Endodermal cell (in vitro differentiated cells): ENCODE measurements at regions not wholly inside any gene's neighbourhood (a gene's known extent, or its start where the extent isn't known, plus 50 kb on each side); places are given as distances from the start of the nearest gene placed in this dataset.

ENCODE experiments used
- DNase-seq: peaks from one replicate; pipeline ENCODE4 v3.0.0-alpha.2; 2017
- H3K27ac ChIP-seq: 2 replicates; pipeline ENCODE4 v1.5.1; 2013; ENCODE audit warnings: mild to moderate bottlenecking, low read depth, low read length, moderate library complexity
- H3K27me3 ChIP-seq: 2 replicates; pipeline ENCODE4 v1.6.1; 2013; ENCODE audit warnings: mild to moderate bottlenecking, low read length, moderate library complexity; ENCODE audit not compliant: insufficient read depth, control insufficient read depth, poor library complexity, severe bottlenecking
- H3K36me3 ChIP-seq: 2 replicates; pipeline ENCODE4 v1.7.0; 2013; ENCODE audit warnings: mild to moderate bottlenecking, low read length, moderate library complexity; ENCODE audit not compliant: control insufficient read depth, insufficient read depth
- H3K4me1 ChIP-seq: one replicate; pipeline ENCODE4 v1.7.0; 2013; ENCODE audit warnings: low read length; ENCODE audit not compliant: control insufficient read depth, insufficient read depth
- H3K4me3 ChIP-seq: 2 replicates; pipeline ENCODE4 v1.5.1; 2013; ENCODE audit warnings: mild to moderate bottlenecking, low read length, moderate library complexity
- H3K9ac ChIP-seq: 2 replicates; pipeline ENCODE4 v1.6.1; 2013; ENCODE audit warnings: mild to moderate bottlenecking, low read length, moderate library complexity; ENCODE audit not compliant: poor library complexity, severe bottlenecking; ENCODE audit errors: extremely low read depth
- H3K9me3 ChIP-seq: 2 replicates; pipeline ENCODE4 v1.6.1; 2013; ENCODE audit warnings: mild to moderate bottlenecking, low read length, moderate library complexity; ENCODE audit not compliant: control insufficient read depth
- H3K27ac Mint-ChIP-seq: 2 replicates; pipeline ENCODE4 v1.8.0; 2020; ENCODE audit warnings: mixed read lengths
- H3K27me3 Mint-ChIP-seq: 2 replicates; pipeline ENCODE4 v1.8.0; 2021; ENCODE audit warnings: mild to moderate bottlenecking, mixed read lengths; ENCODE audit not compliant: insufficient read depth
- H3K36me3 Mint-ChIP-seq: 2 replicates; pipeline ENCODE4 v1.8.0; 2020; ENCODE audit warnings: low read depth, mixed read lengths
- H3K4me1 Mint-ChIP-seq: 2 replicates; pipeline ENCODE4 v1.8.0; 2020; ENCODE audit warnings: mixed read lengths
- H3K4me3 Mint-ChIP-seq: 2 replicates; pipeline ENCODE4 v1.8.0; 2020; ENCODE audit warnings: mild to moderate bottlenecking, moderate library complexity, mixed read lengths
- H3K9me3 Mint-ChIP-seq: 2 replicates; pipeline ENCODE4 v1.8.0; 2020; ENCODE audit warnings: mild to moderate bottlenecking, mixed read lengths
- WGBS, 2 experiments: methylation state at CpG; one replicate each; pipeline versions ENCODE4 v1.1.5 to v1.1.7; 2013; ENCODE audit warnings: missing lambda C conversion rate in 2 of 2, mixed read lengths in 1 of 2; ENCODE audit not compliant: insufficient coverage in 1 of 2, insufficient read length in 1 of 2; 5-methylcytosine and 5-hydroxymethylcytosine counted together
- TF ChIP-seq, protein P1 (sequence below): fragments of 200-600 bp; sonication (generic); conservative IDR thresholded peaks from 2 replicates; pipeline ENCODE4 v1.5.0; 2021; ENCODE audit warnings: antibody characterized with exemption, mild to moderate bottlenecking

DNA sequence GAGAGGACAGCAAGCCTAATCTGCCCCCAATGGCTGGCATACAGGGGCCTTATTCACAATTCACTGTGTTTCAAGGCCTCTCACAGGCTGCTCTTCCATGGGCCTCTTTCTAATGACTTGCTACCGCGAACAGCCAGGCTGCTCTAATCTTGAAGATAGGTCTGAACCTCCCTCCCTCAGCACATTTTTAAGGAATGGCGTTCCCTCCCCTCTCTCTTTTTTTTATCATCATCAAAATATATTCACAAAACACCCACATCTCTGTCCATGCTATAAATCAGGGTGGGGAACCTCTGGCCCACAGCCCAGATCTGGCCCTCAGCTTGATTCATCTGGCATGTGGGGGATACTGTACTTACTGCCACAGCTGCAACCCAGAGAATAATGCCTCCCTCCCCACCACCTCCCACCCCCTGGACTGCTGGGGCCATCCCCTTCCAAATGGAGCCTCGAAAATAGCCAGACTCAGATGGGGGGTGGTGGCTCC, 62.5 kb downstream of the PABIR2 start:
- Mint-ChIP-seq H3K36me3 (no peaks in the 10 kb centered on the region), H3K27ac (no peak overlapping the region), H3K9me3 (peaks cover 80% of the 10 kb centered on the region), H3K27me3 (no peaks in the 10 kb centered on the region), H3K4me3 (no peak overlapping the region), H3K4me1 (peaks cover 13% of the 10 kb centered on the region)
- no peak overlapping the region for H3K9ac ChIP-seq
- no peak overlapping the region for H3K27ac ChIP-seq
- WGBS, 2 experiments = 60% methylated on average over 3 of the region's 4 CpGs; no CpG with 5 or more reads in 1 of the 2 experiments
- H3K4me1 ChIP-seq = no peaks in the 10 kb centered on the region
- no peak for DNase-seq
- TF ChIP-seq, protein P1, sequence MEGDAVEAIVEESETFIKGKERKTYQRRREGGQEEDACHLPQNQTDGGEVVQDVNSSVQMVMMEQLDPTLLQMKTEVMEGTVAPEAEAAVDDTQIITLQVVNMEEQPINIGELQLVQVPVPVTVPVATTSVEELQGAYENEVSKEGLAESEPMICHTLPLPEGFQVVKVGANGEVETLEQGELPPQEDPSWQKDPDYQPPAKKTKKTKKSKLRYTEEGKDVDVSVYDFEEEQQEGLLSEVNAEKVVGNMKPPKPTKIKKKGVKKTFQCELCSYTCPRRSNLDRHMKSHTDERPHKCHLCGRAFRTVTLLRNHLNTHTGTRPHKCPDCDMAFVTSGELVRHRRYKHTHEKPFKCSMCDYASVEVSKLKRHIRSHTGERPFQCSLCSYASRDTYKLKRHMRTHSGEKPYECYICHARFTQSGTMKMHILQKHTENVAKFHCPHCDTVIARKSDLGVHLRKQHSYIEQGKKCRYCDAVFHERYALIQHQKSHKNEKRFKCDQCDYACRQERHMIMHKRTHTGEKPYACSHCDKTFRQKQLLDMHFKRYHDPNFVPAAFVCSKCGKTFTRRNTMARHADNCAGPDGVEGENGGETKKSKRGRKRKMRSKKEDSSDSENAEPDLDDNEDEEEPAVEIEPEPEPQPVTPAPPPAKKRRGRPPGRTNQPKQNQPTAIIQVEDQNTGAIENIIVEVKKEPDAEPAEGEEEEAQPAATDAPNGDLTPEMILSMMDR = no peak
- no peak overlapping the region for H3K4me3 ChIP-seq
- H3K9me3 ChIP-seq = no peaks in the 10 kb centered on the region
- H3K36me3 ChIP-seq = no peaks in the 10 kb centered on the region
- no peaks in the 10 kb centered on the region for H3K27me3 ChIP-seq

DNA sequence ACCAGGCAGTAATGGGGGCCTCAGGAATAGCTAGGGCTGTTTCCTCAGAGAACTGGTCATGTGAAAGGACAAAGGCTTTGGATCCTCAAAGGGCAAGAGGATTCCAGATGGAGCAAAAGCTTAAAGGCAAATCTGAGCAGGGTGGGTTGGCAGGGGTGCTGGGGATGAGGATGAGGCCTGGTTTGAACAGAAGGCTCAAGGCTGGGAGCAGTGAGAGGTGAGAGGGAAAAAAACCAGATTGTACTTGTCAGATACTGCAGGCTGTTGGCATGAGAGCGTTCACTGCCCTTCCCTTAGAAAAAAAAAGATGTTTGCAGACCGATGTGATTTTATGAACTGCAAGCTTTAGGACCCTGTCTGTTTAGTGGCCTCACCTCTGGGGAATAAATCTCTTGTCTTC, 63.4 kb downstream of the PABIR2 start:
- H3K9me3 Mint-ChIP-seq = peaks cover 76% of the 10 kb centered on the region
- H3K36me3 ChIP-seq = no peaks in the 10 kb centered on the region

DNA sequence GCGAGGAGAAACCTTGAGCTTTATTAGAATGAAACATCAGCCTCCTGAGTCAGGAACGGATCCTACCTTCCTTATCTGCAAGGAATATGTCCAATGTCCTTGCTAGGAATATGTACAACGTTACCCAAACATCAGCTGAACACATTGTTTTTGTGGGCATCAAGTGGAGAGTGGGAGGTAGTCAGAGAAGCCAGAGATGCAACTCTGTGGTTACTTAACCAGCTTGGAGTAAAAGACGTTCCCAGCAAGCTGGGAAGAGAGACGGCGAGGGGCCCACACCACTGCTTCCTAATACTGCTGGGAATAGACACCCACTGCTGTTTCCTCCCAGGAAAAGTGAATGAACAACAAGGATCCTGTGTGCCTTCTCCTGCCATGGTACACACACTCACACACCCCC, 64.3 kb downstream of the PABIR2 start:
- no peaks in the 10 kb centered on the region for H3K4me1 ChIP-seq
- no peaks in the 10 kb centered on the region for H3K9me3 ChIP-seq
- no peaks in the 10 kb centered on the region for H3K27me3 Mint-ChIP-seq
- H3K36me3 Mint-ChIP-seq = no peaks in the 10 kb centered on the region
- WGBS, 2 experiments = 60 to 95% methylated on average over 1 to 6 of the region's 6 CpGs
- no peak overlapping the region for H3K27ac Mint-ChIP-seq
- H3K9me3 Mint-ChIP-seq = peaks cover 74% of the 10 kb centered on the region
- H3K9ac ChIP-seq = no peak overlapping the region
- H3K4me3 Mint-ChIP-seq = no peak overlapping the region
- no peaks in the 10 kb centered on the region for H3K36me3 ChIP-seq
- TF ChIP-seq, protein P1 = no peak
- no peak overlapping the region for H3K27ac ChIP-seq
- no peaks in the 10 kb centered on the region for H3K27me3 ChIP-seq
- peaks cover 11% of the 10 kb centered on the region for H3K4me1 Mint-ChIP-seq
- no peak overlapping the region for H3K4me3 ChIP-seq
- DNase-seq = no peak

More for the DNA sequence above, 63.4 kb downstream of the PABIR2 start:
- WGBS, 2 experiments = 91 to 100% methylated on average over 1 to 2 of the region's 2 CpGs
- Histone ChIP-seq H3K27ac (no peak overlapping the region), H3K9ac (no peak overlapping the region), H3K4me3 (no peak overlapping the region), H3K9me3 (no peaks in the 10 kb centered on the region), H3K4me1 (no peaks in the 10 kb centered on the region), H3K27me3 (no peaks in the 10 kb centered on the region)
- peaks cover 13% of the 10 kb centered on the region for H3K4me1 Mint-ChIP-seq
- no peaks in the 10 kb centered on the region for H3K36me3 Mint-ChIP-seq
- no peak overlapping the region for H3K27ac Mint-ChIP-seq
- no peak overlapping the region for H3K4me3 Mint-ChIP-seq
- TF ChIP-seq, protein P1 = no peak
- H3K27me3 Mint-ChIP-seq = no peaks in the 10 kb centered on the region
- no peak for DNase-seq
